ENCODE measurements at regions not wholly inside any gene's neighbourhood (a gene's known extent, or its start where the extent isn't known, plus 50 kb on each side); places are given as distances from the start of the nearest gene placed in this dataset.
A peak's percentile ranks its signal among the peaks of the same experiment; 100 is the strongest.

DNA sequence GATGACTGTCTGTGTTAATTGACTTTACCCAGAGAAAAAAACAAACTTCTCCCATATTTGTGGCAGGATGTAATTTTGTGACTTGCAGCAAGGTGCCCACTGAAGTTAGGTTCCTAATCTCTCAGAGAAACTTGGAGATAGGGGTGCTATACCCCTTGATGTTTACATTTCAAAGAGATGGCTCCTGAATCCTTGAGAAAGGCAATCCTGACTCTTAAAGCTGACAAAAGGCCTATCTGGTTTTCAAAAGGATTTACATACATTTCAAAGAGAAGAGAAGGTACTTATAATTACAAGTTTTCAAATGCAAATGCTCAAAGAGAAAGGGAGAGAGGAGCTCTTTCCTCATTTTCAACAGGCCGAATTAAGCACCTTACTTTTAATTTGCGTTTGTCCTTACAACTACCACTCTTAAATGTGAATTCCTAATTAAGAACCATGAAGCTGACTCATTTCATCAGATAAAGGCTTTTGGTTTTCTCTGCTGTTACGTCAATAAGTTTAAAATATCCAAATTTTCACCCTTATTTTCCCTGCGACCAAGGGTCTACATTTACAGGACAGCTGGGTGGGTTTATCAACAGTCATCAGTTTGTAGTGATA lies 711.8 kb upstream of the MAP3K7 start:
- no peaks in the 10 kb centered on the region for H4K20me1 ChIP-seq (ENCODE audit: control insufficient read depth, extremely low read depth, insufficient read depth, low read length)
- H3K4me3 ChIP-seq (replicated peaks in 1 of 4; ENCODE audit: control extremely low read depth in 1 of 4, insufficient read depth in 1 of 4, low read depth in 3 of 4, low read length in 4 of 4): no peak overlapping the region
- no peak for TF ChIP-seq EZH2 (IDR thresholded peaks at IDR 0.05; ENCODE audit: low read length, missing control alignments)
- TF ChIP-seq, protein P1, sequence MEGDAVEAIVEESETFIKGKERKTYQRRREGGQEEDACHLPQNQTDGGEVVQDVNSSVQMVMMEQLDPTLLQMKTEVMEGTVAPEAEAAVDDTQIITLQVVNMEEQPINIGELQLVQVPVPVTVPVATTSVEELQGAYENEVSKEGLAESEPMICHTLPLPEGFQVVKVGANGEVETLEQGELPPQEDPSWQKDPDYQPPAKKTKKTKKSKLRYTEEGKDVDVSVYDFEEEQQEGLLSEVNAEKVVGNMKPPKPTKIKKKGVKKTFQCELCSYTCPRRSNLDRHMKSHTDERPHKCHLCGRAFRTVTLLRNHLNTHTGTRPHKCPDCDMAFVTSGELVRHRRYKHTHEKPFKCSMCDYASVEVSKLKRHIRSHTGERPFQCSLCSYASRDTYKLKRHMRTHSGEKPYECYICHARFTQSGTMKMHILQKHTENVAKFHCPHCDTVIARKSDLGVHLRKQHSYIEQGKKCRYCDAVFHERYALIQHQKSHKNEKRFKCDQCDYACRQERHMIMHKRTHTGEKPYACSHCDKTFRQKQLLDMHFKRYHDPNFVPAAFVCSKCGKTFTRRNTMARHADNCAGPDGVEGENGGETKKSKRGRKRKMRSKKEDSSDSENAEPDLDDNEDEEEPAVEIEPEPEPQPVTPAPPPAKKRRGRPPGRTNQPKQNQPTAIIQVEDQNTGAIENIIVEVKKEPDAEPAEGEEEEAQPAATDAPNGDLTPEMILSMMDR (conservative IDR thresholded peaks at IDR 0.05 in 1 of 2, IDR thresholded peaks at IDR 0.05 in 1 of 2; ENCODE audit: low read depth in 1 of 2, low read length in 2 of 2): no peak
- H3K4me2 ChIP-seq (ENCODE audit: extremely low read depth, insufficient read depth, low read length): no peak overlapping the region
- no peaks in the 10 kb centered on the region for H3K79me2 ChIP-seq (ENCODE audit: control insufficient read depth, insufficient read depth, low read length)
- no peaks in the 10 kb centered on the region for H3K4me1 ChIP-seq (ENCODE audit: control insufficient read depth, extremely low read depth, insufficient read depth, low read length)
- H3K27me3 ChIP-seq (ENCODE audit: control insufficient read depth, insufficient read depth, low read length): no peaks in the 10 kb centered on the region
- no peaks in the 10 kb centered on the region for H3K36me3 ChIP-seq (ENCODE audit: control insufficient read depth, insufficient read depth, low read length)
- no peaks in the 10 kb centered on the region for H3K9me3 ChIP-seq (ENCODE audit: control insufficient read depth, insufficient read depth, low read depth, low read length)
- peak in 1 of 2 donors; percentile 53 for DNase-seq (ENCODE audit: low read depth in 2 of 2)
- no peak overlapping the region for H3K27ac ChIP-seq (ENCODE audit: insufficient read depth, low read length)
- H2AFZ ChIP-seq (ENCODE audit: low read length): no peak overlapping the region
- H3K9ac ChIP-seq (ENCODE audit: insufficient read depth, low read length): no peak overlapping the region

DNA sequence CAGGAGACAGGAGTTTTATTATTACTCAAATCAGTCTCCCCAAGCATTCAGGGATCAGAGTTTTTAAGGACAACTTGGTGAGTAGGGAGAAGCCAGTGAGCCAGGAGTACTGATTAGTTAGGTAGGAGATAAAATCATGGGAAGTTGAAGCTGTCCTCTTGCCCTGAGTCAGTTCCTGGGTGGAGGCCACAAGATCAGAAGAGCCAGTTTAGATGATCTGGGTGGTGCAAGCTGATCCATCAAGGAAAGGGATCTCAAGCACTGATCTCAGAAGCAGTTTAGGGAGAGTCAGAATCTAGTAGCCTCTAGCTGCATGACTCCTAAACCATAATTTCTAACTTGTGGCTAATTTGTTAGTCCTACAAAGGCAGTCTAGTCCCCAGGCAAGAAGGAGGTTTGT lies 706.5 kb upstream of the MAP3K7 start:
- H3K4me1 ChIP-seq (ENCODE audit: control insufficient read depth, extremely low read depth, insufficient read depth, low read length): no peaks in the 10 kb centered on the region
- TF ChIP-seq, protein P1 (conservative IDR thresholded peaks at IDR 0.05 in 1 of 2, IDR thresholded peaks at IDR 0.05 in 1 of 2; ENCODE audit: low read depth in 1 of 2, low read length in 2 of 2): no peak
- TF ChIP-seq EZH2 (IDR thresholded peaks at IDR 0.05; ENCODE audit: low read length, missing control alignments): no peak
- H3K4me2 ChIP-seq (ENCODE audit: extremely low read depth, insufficient read depth, low read length): no peak overlapping the region
- H3K27ac ChIP-seq (ENCODE audit: insufficient read depth, low read length): no peak overlapping the region
- H3K27me3 ChIP-seq (ENCODE audit: control insufficient read depth, insufficient read depth, low read length): no peaks in the 10 kb centered on the region
- no peaks in the 10 kb centered on the region for H3K79me2 ChIP-seq (ENCODE audit: control insufficient read depth, insufficient read depth, low read length)
- no peak overlapping the region for H3K9ac ChIP-seq (ENCODE audit: insufficient read depth, low read length)
- DNase-seq (ENCODE audit: low read depth in 2 of 2): peak in 1 of 2 donors; percentile 24
- no peaks in the 10 kb centered on the region for H3K36me3 ChIP-seq (ENCODE audit: control insufficient read depth, insufficient read depth, low read length)
- H2AFZ ChIP-seq (ENCODE audit: low read length): no peak overlapping the region
- no peaks in the 10 kb centered on the region for H4K20me1 ChIP-seq (ENCODE audit: control insufficient read depth, extremely low read depth, insufficient read depth, low read length)
- no peak overlapping the region for H3K4me3 ChIP-seq (replicated peaks in 1 of 4; ENCODE audit: control extremely low read depth in 1 of 4, insufficient read depth in 1 of 4, low read depth in 3 of 4, low read length in 4 of 4)
- no peaks in the 10 kb centered on the region for H3K9me3 ChIP-seq (ENCODE audit: control insufficient read depth, insufficient read depth, low read depth, low read length)

DNA sequence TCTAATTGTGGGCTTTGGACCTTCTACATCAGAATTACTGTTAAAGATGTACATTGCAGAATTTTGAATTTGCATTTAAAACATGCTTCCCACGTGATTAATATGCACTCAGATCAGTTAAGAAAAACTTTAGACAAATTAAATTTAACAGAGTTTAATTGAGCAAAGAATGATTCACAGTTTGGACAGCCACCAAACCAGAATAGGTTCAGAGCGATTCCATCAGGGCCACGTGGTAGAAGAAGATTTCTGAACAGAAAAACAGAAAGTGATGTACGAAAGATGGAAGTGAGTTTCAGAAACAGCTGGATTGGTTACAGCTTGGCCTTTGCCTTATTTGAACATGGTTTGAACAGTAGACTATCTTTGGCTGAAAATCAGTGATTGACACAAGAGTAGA lies 704.2 kb upstream of the MAP3K7 start:
- Histone ChIP-seq H3K4me2 (ENCODE audit: extremely low read depth, insufficient read depth, low read length) (no peak overlapping the region), H3K9ac (ENCODE audit: insufficient read depth, low read length) (no peak overlapping the region), H3K27ac (ENCODE audit: insufficient read depth, low read length) (no peak overlapping the region), H4K20me1 (ENCODE audit: control insufficient read depth, extremely low read depth, insufficient read depth, low read length) (no peaks in the 10 kb centered on the region), H3K36me3 (ENCODE audit: control insufficient read depth, insufficient read depth, low read length) (no peaks in the 10 kb centered on the region), H3K4me3 (replicated peaks in 1 of 4; ENCODE audit: control extremely low read depth in 1 of 4, insufficient read depth in 1 of 4, low read depth in 3 of 4, low read length in 4 of 4) (no peak overlapping the region), H2AFZ (ENCODE audit: low read length) (no peak overlapping the region), H3K9me3 (ENCODE audit: control insufficient read depth, insufficient read depth, low read depth, low read length) (no peaks in the 10 kb centered on the region), H3K79me2 (ENCODE audit: control insufficient read depth, insufficient read depth, low read length) (no peaks in the 10 kb centered on the region), H3K27me3 (ENCODE audit: control insufficient read depth, insufficient read depth, low read length) (no peaks in the 10 kb centered on the region), H3K4me1 (ENCODE audit: control insufficient read depth, extremely low read depth, insufficient read depth, low read length) (no peaks in the 10 kb centered on the region)
- no peak for TF ChIP-seq EZH2 (IDR thresholded peaks at IDR 0.05; ENCODE audit: low read length, missing control alignments)
- DNase-seq (ENCODE audit: low read depth in 2 of 2): peak; percentile 74 to 80

All from fibroblast of lung (primary cell).